GM18909 (cell line): ENCODE measurements at regions not wholly inside any gene's neighbourhood (a gene's known extent, or its start where the extent isn't known, plus 50 kb on each side); places are given as distances from the start of the nearest gene placed in this dataset.

Experiments
- ATAC-seq: cut with Tn5 transposase; IDR thresholded peaks from one replicate; pipeline ENCODE4 v1.9.1; 2021; ENCODE audit warnings: mild to moderate bottlenecking; ENCODE audit not compliant: unreplicated experiment, poor library complexity

GRCh38 chr1:244988521-244988920, 124.2 kb upstream of the HNRNPU start:
- ATAC-seq = no peak

GRCh38 chr1:244980605-244981004, 116.3 kb upstream of the HNRNPU start:
- ATAC-seq = no peak

GRCh38 chr1:244974550-244974949, 110.2 kb upstream of the HNRNPU start:
- ATAC-seq = no peak

GRCh38 chr1:244974106-244974505, 109.8 kb upstream of the HNRNPU start:
- no peak for ATAC-seq

GRCh38 chr1:244971552-244972216, 107.3 kb upstream of the HNRNPU start:
- ATAC-seq = no peak

- peak; percentile 66 for ATAC-seq
Observed at GRCh38 chr1:244970744-244971551, 106.6 kb upstream of the HNRNPU start.

- peak; percentile 69 for ATAC-seq
Observed at GRCh38 chr1:244970236-244970743, 105.9 kb upstream of the HNRNPU start.

- ATAC-seq = peak; percentile 35
Observed at GRCh38 chr1:244969355-244970235, 105.3 kb upstream of the HNRNPU start.

GRCh38 chr1:244968881-244969280, 104.5 kb upstream of the HNRNPU start:
- ATAC-seq = no peak

GRCh38 chr1:244968471-244968871, 104.1 kb upstream of the HNRNPU start:
- ATAC-seq = no peak

GRCh38 chr1:244967159-244967558, 102.8 kb upstream of the HNRNPU start:
- no peak for ATAC-seq

- ATAC-seq = no peak
Observed at GRCh38 chr1:244965185-244966030, 101.1 kb upstream of the HNRNPU start.

GRCh38 chr1:244964112-244964971, 100.0 kb upstream of the HNRNPU start:
- no peak for ATAC-seq

- no peak for ATAC-seq
Observed at GRCh38 chr1:244963231-244963826, 99.0 kb upstream of the HNRNPU start.

GRCh38 chr1:244962130-244962529, 97.8 kb upstream of the HNRNPU start:
- no peak for ATAC-seq

GRCh38 chr1:244960904-244961303, 96.6 kb upstream of the HNRNPU start:
- no peak for ATAC-seq

GRCh38 chr1:244958593-244958992, 94.2 kb upstream of the HNRNPU start:
- ATAC-seq = no peak

GRCh38 chr1:244957525-244957924, 93.2 kb upstream of the HNRNPU start:
- ATAC-seq = no peak
